Kidney capillary endothelial cell (primary cell): ENCODE measurements at regions not wholly inside any gene's neighbourhood (a gene's known extent, or its start where the extent isn't known, plus 50 kb on each side); places are given as distances from the start of the nearest gene placed in this dataset.

Source experiments
- DNase-seq: peaks from one replicate; pipeline ENCODE4 v3.0.0-alpha.2; 2018; ENCODE audit warnings: low spot score

- no peak for DNase-seq
These were observed 115.4 kb downstream of the SALL1 start for GRCh38 chr16:51035711-51036110.

- no peak for DNase-seq
These were observed 116.0 kb downstream of the SALL1 start for GRCh38 chr16:51035110-51035498.

GRCh38 chr16:51034481-51035109, 116.5 kb downstream of the SALL1 start:
- DNase-seq = no peak

GRCh38 chr16:51031598-51031997, 119.5 kb downstream of the SALL1 start:
- DNase-seq = no peak

GRCh38 chr16:51030516-51030915, 120.6 kb downstream of the SALL1 start:
- no peak for DNase-seq

GRCh38 chr16:51025588-51026290, 125.3 kb downstream of the SALL1 start:
- DNase-seq = no peak

- DNase-seq = no peak
These were observed 126.4 kb downstream of the SALL1 start for GRCh38 chr16:51024703-51025102.

- no peak for DNase-seq
These were observed 128.1 kb downstream of the SALL1 start for GRCh38 chr16:51022955-51023354.

- DNase-seq = no peak
These were observed 131.5 kb downstream of the SALL1 start for GRCh38 chr16:51019617-51020016.

- no peak for DNase-seq
These were observed 133.1 kb downstream of the SALL1 start for GRCh38 chr16:51017969-51018368.

GRCh38 chr16:51012396-51012795, 138.7 kb downstream of the SALL1 start:
- no peak for DNase-seq

- DNase-seq = no peak
These were observed 140.3 kb downstream of the SALL1 start for GRCh38 chr16:51010817-51011216.

- DNase-seq = no peak
These were observed 141.3 kb downstream of the SALL1 start for GRCh38 chr16:51009813-51010212.

- DNase-seq = no peak
These were observed 141.7 kb downstream of the SALL1 start for GRCh38 chr16:51009359-51009758.

GRCh38 chr16:51008607-51009006, 142.5 kb downstream of the SALL1 start:
- no peak for DNase-seq

- no peak for DNase-seq
These were observed 143.0 kb downstream of the SALL1 start for GRCh38 chr16:51008037-51008436.

- no peak for DNase-seq
These were observed 147.1 kb downstream of the SALL1 start for GRCh38 chr16:51003850-51004566.

GRCh38 chr16:51002881-51003490, 148.1 kb downstream of the SALL1 start:
- no peak for DNase-seq

- DNase-seq = no peak
These were observed 151.9 kb downstream of the SALL1 start for GRCh38 chr16:50999181-50999580.

GRCh38 chr16:50998411-50998810, 152.7 kb downstream of the SALL1 start:
- no peak for DNase-seq

GRCh38 chr16:50997679-50998078, 153.4 kb downstream of the SALL1 start:
- DNase-seq = no peak

GRCh38 chr16:50996830-50997186, 154.3 kb downstream of the SALL1 start:
- no peak for DNase-seq
